Skeletal muscle tissue (tissue), 3 donors: ENCODE measurements at regions not wholly inside any gene's neighbourhood (a gene's known extent, or its start where the extent isn't known, plus 50 kb on each side); places are given as distances from the start of the nearest gene placed in this dataset.

ENCODE experiments used
- H3K27ac ChIP-seq: one replicate; pipeline ENCODE4 v1.7.0; 2013; ENCODE audit warnings: mild to moderate bottlenecking, low read depth, low read length, inconsistent platforms
- H3K27me3 ChIP-seq, 3 donors: one replicate each; pipeline ENCODE4 v1.7.0; 2013; ENCODE audit warnings: low read length in 3 of 3; ENCODE audit not compliant: control insufficient read depth in 3 of 3, insufficient read depth in 3 of 3
- H3K36me3 ChIP-seq, 3 donors: one replicate each; pipeline ENCODE4 v1.7.0; 2013; ENCODE audit warnings: low read length in 3 of 3; ENCODE audit not compliant: control insufficient read depth in 3 of 3, insufficient read depth in 3 of 3
- H3K4me1 ChIP-seq, 3 donors: one replicate each; pipeline ENCODE4 v1.7.0; 2013; ENCODE audit warnings: low read length in 3 of 3, mild to moderate bottlenecking in 3 of 3; ENCODE audit not compliant: control insufficient read depth in 3 of 3, insufficient read depth in 3 of 3
- H3K4me3 ChIP-seq, 3 donors: one replicate each; pipeline ENCODE4 v1.7.0; 2013; ENCODE audit warnings: low read length in 3 of 3
- H3K9ac ChIP-seq, 3 donors: one replicate each; pipeline ENCODE4 v1.7.0; 2013; ENCODE audit warnings: low read length in 3 of 3, mild to moderate bottlenecking in 3 of 3, moderate library complexity in 2 of 3, low read depth in 1 of 3
- H3K9me3 ChIP-seq, 3 donors: one replicate each; pipeline ENCODE4 v1.7.0; 2013; ENCODE audit warnings: low read length in 3 of 3; ENCODE audit not compliant: control insufficient read depth in 3 of 3
- donor health status: Osteomylitis.

DNA sequence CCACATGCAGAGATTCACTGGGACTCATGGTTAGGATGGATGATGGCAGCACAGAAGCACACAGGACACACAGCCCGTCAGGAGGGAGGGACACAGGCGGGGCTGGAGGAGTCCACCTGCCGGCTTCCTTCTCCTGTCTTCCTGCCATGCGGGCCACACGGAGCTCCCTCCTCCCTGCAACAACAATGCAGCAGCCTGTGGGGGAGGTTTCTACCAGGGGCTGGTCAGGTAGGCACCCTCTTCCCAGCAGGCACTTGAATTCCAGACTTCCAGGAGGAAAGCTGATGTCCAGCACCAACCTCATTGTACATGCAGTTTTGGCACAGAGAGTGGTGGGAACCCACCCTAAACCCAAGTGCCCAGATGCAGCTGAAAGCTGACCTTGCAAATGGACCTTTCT lies 341.2 kb downstream of the GLRX3 start:
- Histone ChIP-seq H3K27ac (no peak overlapping the region), H3K9ac (no peak overlapping the region), H3K27me3 (peaks cover 2 to 32% (median 2%) of the 10 kb centered on the region in 3 donors), H3K9me3 (no peaks in the 10 kb centered on the region), H3K36me3 (no peaks in the 10 kb centered on the region), H3K4me3 (no peak overlapping the region), H3K4me1 (no peaks in the 10 kb centered on the region)

- H3K27ac ChIP-seq, result no peak overlapping the region
- no peaks in the 10 kb centered on the region for H3K9me3 ChIP-seq
- no peak overlapping the region for H3K9ac ChIP-seq
- peaks cover 3 to 40% (median 8%) of the 10 kb centered on the region in 3 donors for H3K27me3 ChIP-seq
- H3K4me1 ChIP-seq, result no peaks in the 10 kb centered on the region
- H3K4me3 ChIP-seq, result no peak overlapping the region
- no peaks in the 10 kb centered on the region for H3K36me3 ChIP-seq
These were observed 343.0 kb downstream of the GLRX3 start for GRCh38 chr10:130479146-130479545.

DNA sequence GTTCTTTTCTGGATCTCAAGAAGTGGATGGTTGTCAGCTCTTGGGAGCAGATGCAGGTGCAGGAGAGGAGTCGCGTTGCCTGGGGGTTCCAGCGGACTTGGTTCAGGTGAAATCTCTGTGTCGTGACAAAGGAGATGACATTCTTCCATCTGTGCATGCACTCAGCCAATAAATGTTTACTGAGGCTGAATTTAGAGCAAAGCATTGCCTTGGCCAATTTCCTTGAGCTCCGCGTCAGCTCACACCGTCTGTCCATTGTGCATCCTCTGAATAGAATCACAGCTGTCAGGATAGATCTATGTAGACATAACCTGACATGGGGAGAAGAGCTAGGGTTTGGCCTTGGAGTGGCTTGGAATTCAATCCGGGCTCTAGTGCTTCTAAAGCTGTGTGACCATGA lies 343.7 kb downstream of the GLRX3 start:
- Histone ChIP-seq H3K36me3 (no peaks in the 10 kb centered on the region), H3K9me3 (no peaks in the 10 kb centered on the region), H3K4me1 (no peaks in the 10 kb centered on the region), H3K4me3 (no peak overlapping the region), H3K9ac (no peak overlapping the region), H3K27me3 (peaks cover 3 to 48% (median 8%) of the 10 kb centered on the region in 3 donors), H3K27ac (no peak overlapping the region)

DNA sequence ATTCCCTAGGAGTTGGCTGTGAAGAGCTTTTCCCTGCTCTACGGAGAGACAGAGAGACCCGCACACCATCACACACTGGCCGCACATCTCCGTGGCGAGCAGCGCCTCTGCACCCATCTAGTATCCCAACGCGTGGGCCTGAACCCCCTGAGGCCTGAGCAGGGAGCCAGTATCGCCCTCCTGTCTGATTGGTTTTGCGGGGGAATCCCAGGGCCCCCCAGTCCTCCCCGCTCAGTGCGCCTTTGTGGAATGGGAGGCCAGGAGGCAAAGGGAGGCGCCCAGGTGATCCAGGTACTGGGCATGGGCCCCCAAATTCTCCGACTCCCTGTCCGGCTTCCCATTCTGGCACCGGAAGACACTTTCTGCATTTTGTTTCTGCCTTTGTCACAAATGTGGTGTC lies 344.3 kb downstream of the GLRX3 start:
- H3K36me3 ChIP-seq, result no peaks in the 10 kb centered on the region
- H3K27ac ChIP-seq, result no peak overlapping the region
- H3K4me3 ChIP-seq, result no peak overlapping the region
- H3K9ac ChIP-seq, result no peak overlapping the region
- peaks cover 3 to 52% (median 8%) of the 10 kb centered on the region in 3 donors for H3K27me3 ChIP-seq
- H3K9me3 ChIP-seq, result no peaks in the 10 kb centered on the region
- no peaks in the 10 kb centered on the region for H3K4me1 ChIP-seq

DNA sequence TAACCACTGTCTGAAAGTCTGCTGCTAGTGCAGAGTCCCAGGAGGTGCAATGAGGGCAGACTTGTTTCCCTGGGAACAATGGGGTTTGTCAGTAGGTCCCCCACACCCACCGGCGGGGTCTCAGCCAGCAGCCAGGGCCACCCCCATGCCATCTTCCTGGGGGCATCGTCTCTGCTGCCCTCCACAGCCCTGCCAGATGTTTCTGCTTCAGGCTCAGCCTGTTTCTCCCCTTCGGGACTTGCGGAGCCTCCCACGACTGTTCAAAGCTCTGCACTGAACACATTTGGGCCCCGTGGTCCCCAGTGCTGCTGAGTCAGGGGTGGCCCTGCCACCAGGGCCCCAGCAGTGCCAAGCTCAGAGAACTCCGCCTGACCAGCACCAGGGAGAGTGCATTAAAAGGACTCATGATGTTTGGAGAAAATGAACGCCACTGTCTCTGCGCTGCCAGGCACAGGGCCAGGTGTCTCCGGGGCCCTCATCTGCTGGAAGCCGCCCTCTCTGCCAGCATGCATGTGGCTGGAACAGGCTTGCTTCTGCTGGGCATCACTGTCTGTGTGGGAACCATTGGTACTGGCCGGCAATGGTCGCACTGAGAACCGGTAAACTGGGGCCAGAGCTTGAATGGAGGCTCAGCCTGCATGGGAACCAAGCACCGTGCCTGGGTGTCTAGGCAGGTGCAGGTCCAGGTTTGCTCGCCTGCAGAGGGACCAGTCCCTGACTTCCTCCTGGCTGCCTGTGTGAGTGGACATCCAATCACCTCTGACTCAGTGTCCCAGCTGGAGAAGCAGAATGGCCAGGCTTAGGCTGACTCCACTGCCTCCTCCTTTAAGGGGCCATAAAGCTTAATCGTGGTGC lies 345.1 kb downstream of the GLRX3 start:
- Histone ChIP-seq H3K27ac (no peak overlapping the region), H3K27me3 (peaks cover 3 to 56% (median 8%) of the 10 kb centered on the region in 3 donors), H3K9ac (no peak overlapping the region), H3K4me1 (no peaks in the 10 kb centered on the region), H3K9me3 (no peaks in the 10 kb centered on the region), H3K4me3 (no peak overlapping the region), H3K36me3 (no peaks in the 10 kb centered on the region)

DNA sequence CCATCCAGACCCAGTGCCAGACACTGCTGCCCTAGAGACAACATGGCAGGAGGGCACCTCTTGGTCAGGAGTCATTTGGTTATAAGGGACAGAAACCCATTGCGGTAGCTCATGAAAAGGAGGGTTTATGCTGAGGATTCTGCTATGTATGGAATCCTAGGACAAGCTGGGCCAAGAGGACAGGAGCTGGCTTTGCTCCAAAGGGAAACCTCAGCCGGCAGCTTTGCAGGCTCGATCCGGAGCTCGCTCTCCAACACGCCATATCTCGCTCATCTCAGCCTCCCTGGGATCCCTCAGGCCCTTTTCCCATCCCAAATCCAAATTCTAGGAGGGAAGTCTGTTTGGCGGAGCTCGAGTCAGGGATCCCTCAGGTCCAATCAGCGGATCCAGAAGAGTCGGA lies 345.7 kb downstream of the GLRX3 start:
- H3K27me3 ChIP-seq, result peaks cover 3 to 52% (median 8%) of the 10 kb centered on the region in 3 donors
- no peak overlapping the region for H3K4me3 ChIP-seq
- no peak overlapping the region for H3K27ac ChIP-seq
- H3K9ac ChIP-seq, result no peak overlapping the region
- H3K9me3 ChIP-seq, result no peaks in the 10 kb centered on the region
- H3K36me3 ChIP-seq, result no peaks in the 10 kb centered on the region
- no peaks in the 10 kb centered on the region for H3K4me1 ChIP-seq

GRCh38 chr10:130483691-130484467 lies 347.7 kb downstream of the GLRX3 start:
- H3K36me3 ChIP-seq, result no peaks in the 10 kb centered on the region
- H3K9me3 ChIP-seq, result no peaks in the 10 kb centered on the region
- H3K4me3 ChIP-seq, result no peak overlapping the region
- no peak overlapping the region for H3K27ac ChIP-seq
- peaks cover 3 to 49% (median 8%) of the 10 kb centered on the region in 3 donors for H3K27me3 ChIP-seq
- no peaks in the 10 kb centered on the region for H3K4me1 ChIP-seq
- H3K9ac ChIP-seq, result no peak overlapping the region

GRCh38 chr10:130484468-130485180 lies 348.4 kb downstream of the GLRX3 start:
- Histone ChIP-seq H3K27me3 (peaks cover 3 to 44% (median 8%) of the 10 kb centered on the region in 3 donors), H3K4me1 (no peaks in the 10 kb centered on the region), H3K9me3 (no peaks in the 10 kb centered on the region), H3K27ac (no peak overlapping the region), H3K4me3 (no peak overlapping the region), H3K9ac (no peak overlapping the region), H3K36me3 (no peaks in the 10 kb centered on the region)

DNA sequence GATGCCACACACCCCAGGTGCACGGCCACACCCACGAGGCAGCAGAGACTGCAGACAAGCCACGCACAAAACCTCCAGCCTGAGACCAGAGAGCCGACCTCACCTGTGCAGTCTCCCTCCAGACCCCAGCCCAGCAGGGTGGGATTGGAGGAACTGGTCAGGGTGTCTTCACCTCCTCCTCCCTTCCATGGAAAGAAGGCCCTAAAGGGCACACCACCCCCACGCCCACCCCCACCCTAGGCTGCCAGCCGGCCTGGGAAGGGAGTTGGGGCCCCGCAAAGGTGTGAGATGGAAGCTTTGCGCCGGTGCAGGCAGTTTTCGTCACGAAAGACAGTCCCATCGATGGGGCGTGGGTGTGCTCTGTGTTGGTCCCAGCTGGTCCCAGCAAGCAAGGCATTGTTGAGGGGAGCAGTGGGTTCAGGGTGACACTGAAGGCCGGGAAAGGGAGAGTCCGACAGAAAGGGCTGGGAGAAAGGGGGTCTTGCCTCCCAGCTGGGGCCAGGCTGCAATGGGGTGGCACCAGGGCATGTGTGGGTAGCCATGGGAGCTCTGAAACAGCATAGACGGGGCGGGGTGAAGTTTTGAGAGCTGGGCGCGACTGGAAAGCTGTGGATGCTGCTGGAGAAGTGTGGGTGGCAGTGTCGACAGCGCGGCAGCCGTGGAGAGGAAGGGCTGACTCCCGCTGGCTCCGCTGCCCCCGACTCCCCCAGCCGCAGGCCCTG lies 349.2 kb downstream of the GLRX3 start:
- no peak overlapping the region for H3K27ac ChIP-seq

More for the DNA sequence above, 349.2 kb downstream of the GLRX3 start:
- no peak overlapping the region for H3K4me3 ChIP-seq
- H3K9me3 ChIP-seq, result no peaks in the 10 kb centered on the region
- H3K4me1 ChIP-seq, result no peaks in the 10 kb centered on the region
- H3K9ac ChIP-seq, result no peak overlapping the region
- H3K36me3 ChIP-seq, result no peaks in the 10 kb centered on the region
- peaks cover 3 to 42% (median 8%) of the 10 kb centered on the region in 3 donors for H3K27me3 ChIP-seq
